HG03378 (cell line): ENCODE measurements at regions not wholly inside any gene's neighbourhood (a gene's known extent, or its start where the extent isn't known, plus 50 kb on each side); places are given as distances from the start of the nearest gene placed in this dataset.
"Not testable (repeated sequence)": the region's sequence is repeated elsewhere in the genome, so short reads cannot be mapped to it uniquely, and the experiment has no call there.

Experiments
- ATAC-seq: cut with Tn5 transposase; IDR thresholded peaks from one replicate; pipeline ENCODE4 v1.9.1; 2021; ENCODE audit warnings: mild to moderate bottlenecking, moderate library complexity; ENCODE audit not compliant: unreplicated experiment

DNA sequence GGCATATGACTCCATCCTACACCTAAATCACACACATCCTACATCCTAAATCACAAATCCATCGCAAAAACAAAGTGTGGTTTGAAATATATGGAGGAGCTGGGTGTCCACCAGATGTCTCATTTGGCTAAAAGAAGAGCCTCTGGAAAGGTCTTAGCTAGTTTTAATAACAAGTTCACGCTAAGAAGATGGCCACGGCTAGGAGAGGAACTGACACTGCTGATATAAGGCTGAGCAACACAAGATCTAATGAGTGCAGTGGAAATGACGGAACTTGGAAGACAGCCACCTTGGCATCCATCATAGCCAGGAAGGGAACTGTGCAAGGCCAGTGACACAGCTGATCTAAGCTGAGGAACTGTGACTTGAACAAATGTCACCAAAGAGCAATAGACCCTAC is 60.0 kb upstream of the AGAP1 start:
- ATAC-seq, result no peak

DNA sequence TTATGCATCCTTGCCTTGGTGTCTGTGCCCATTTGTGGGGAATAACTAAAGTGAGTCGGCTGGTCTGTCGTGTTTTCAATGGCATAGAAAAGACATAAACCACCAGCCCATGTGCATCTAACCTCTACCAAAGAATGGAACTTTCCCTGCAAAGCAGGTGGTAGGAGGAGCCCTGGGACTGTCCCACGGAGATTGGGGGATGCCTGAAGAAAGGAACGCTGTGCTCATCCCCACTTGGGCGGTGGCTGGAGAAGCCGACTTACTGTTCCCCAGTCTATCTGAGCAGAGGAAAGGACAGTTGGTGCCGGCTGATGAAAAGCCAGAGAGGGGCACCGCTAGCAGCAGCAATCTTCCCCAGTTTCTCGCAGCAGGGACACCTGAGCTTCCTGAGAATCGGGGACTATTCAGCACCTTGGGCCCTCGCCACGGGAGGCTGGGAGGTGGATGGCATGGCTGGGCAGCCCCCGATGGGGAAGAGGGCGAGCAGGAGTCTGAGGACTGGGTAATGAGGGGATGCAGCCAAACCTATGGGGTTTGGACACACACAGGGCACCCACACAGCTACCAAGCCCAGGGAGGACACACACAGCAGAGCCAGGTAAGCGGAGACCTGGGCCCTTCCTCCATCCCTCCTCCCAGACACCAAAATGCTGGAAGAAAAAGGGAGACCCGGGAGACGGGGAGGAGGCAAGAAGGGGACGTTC is 53.7 kb upstream of the AGAP1 start:
- ATAC-seq, result no peak

DNA sequence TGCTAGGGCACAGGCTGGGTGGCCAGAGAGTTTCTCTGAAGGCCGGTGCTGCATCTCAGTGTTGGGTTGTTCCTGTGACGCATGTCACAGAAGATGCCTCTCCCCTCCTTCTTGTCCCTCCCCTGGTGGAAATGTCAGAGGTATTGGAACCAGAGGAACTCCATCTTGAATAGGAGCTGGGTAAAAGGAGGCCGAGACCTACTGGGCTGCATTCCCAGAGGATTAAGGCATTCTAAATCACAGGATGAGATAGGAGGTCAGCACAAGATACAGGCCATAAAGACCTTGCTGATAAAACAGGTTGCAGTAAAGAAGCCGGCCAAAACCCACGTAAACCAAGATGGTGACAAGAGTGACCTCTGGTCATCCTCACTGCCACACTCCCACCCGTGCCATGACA is 50.3 kb upstream of the AGAP1 start:
- not testable (repeated sequence) for ATAC-seq
